T-cell (primary cell): ENCODE measurements at regions not wholly inside any gene's neighbourhood (a gene's known extent, or its start where the extent isn't known, plus 50 kb on each side); places are given as distances from the start of the nearest gene placed in this dataset.

Experiments
- ATAC-seq, 4 experiments: fragments of 200-7000 bp in 3 of 4; fragments of 150-1000 bp in 1 of 4; cut with Tn5 transposase; replicated peaks in 1 of 4; 1 replicate in 3 of 4; 2 replicates in 1 of 4; pipeline ENCODE4 v1.10.0; 2021; ENCODE audit warnings: moderate library complexity in 3 of 4, mild to moderate bottlenecking in 2 of 4, moderate number of reproducible peaks in 1 of 4
- CTCF ChIA-PET, 2 donors: fragments of 300-600 bp; sonication (Branson Sonifier 250); formaldehyde crosslinking; loops; one replicate each; lab custom pipeline; 2022; ENCODE audit warnings: antibody characterized with exemption in 2 of 2; lab: Charles Lee
- POLR2A ChIA-PET, 2 donors: fragments of 300-600 bp; sonication (Branson Sonifier 250); formaldehyde crosslinking; loops; one replicate each; lab custom pipeline; 2022; ENCODE audit warnings: antibody characterized with exemption in 2 of 2; lab: Charles Lee
- DNase-seq, 35 experiments: peaks; one replicate each; pipeline versions ENCODE4 v3.0.0 to v3.0.0-alpha.2; 2013 to 2023
- H3K27ac ChIP-seq: one replicate; pipeline ENCODE4 v1.5.1; 2013; ENCODE audit warnings: low read length
- H3K27me3 ChIP-seq, 2 experiments: replicated peaks in 1 of 2; 1 replicate in 1 of 2; 2 replicates in 1 of 2; pipeline versions ENCODE4 v1.6.1 to v1.7.0; 2013; ENCODE audit warnings: low read length in 1 of 2, mixed read lengths in 1 of 2; ENCODE audit not compliant: control insufficient read depth in 2 of 2, insufficient read depth in 2 of 2; ENCODE audit errors: extremely low read depth in 1 of 2
- H3K36me3 ChIP-seq, 2 donors: 1 replicate in 1 of 2; 2 replicates in 1 of 2; pipeline versions ENCODE4 v1.6.1 to v1.7.0; 2013; ENCODE audit warnings: low read length in 1 of 2; ENCODE audit not compliant: control insufficient read depth in 2 of 2, insufficient read depth in 1 of 2; ENCODE audit errors: extremely low read depth in 1 of 2
- H3K4me1 ChIP-seq, 2 experiments: 1 replicate in 1 of 2; 2 replicates in 1 of 2; pipeline versions ENCODE4 v1.6.1 to v1.7.0; 2013; ENCODE audit warnings: low read length in 2 of 2, mixed read lengths in 1 of 2; ENCODE audit not compliant: insufficient read depth in 2 of 2, control insufficient read depth in 1 of 2; ENCODE audit errors: extremely low read depth in 1 of 2
- H3K4me3 ChIP-seq, 2 donors: 1 replicate in 1 of 2; 2 replicates in 1 of 2; pipeline versions ENCODE4 v1.5.1 to v1.7.0; 2013; ENCODE audit warnings: mild to moderate bottlenecking in 2 of 2, low read length in 1 of 2, moderate library complexity in 1 of 2; ENCODE audit not compliant: control insufficient read depth in 1 of 2; ENCODE audit errors: extremely low read depth in 1 of 2
- H3K9me3 ChIP-seq: 2 replicates; pipeline ENCODE4 v1.7.0; 2013
- H3K27ac Mint-ChIP-seq, 2 donors: one replicate each; pipeline ENCODE4 v1.8.0; 2020 to 2021; ENCODE audit warnings: mild to moderate bottlenecking in 2 of 2, mixed read lengths in 2 of 2
- H3K27me3 Mint-ChIP-seq, 2 donors: one replicate each; pipeline ENCODE4 v1.8.0; 2021 to 2022; ENCODE audit warnings: mixed read lengths in 2 of 2
- H3K36me3 Mint-ChIP-seq: one replicate; pipeline ENCODE4 v1.8.0; 2021; ENCODE audit warnings: mixed read lengths
- H3K4me1 Mint-ChIP-seq, 3 donors: one replicate each; pipeline ENCODE4 v1.8.0; 2020 to 2022; ENCODE audit warnings: mixed read lengths in 3 of 3, mild to moderate bottlenecking in 1 of 3
- H3K4me3 Mint-ChIP-seq, 3 donors: one replicate each; pipeline ENCODE4 v1.8.0; 2020 to 2022; ENCODE audit warnings: mild to moderate bottlenecking in 3 of 3, mixed read lengths in 3 of 3, moderate library complexity in 3 of 3
- H3K9me3 Mint-ChIP-seq, 3 donors: one replicate each; pipeline ENCODE4 v1.8.0; 2020 to 2022; ENCODE audit warnings: mixed read lengths in 3 of 3
- WGBS: methylation state at CpG from one replicate; pipeline ENCODE4 v1.1.5; 2013; ENCODE audit warnings: missing lambda C conversion rate; ENCODE audit not compliant: insufficient coverage; 5-methylcytosine and 5-hydroxymethylcytosine counted together

DNA sequence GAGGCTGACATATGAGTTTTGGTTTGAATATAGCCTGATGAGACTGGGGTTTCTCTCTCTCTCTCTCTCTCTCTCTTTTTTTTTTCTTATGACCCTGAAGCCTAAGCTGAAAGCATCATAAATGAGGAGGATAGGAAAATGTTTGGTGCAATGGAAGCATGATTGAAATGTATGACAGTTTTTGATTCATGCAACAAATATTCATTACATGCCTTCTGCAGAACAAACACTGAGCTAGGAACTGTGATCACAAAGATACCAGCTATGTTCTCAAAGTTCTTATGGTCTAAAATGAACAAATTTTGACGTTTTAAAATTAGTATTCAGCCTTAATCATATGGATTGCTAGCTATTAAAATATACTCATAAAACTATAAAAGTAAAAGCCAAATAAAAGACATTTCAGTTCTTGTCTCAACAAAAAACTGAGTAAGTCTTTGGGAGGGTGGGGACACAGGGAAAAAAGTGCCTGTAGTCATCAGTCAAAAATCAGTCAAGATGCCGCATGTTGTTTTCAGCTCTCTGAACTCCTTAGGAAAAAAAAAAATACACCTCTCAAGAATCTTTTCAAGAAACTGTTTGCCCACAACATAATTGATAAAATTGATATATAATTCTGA, 57.2 kb downstream of the NKX6-1 start:
- no CpG with 5 or more reads among the region's 2 CpGs for WGBS
- H3K36me3 Mint-ChIP-seq, result no peaks in the 10 kb centered on the region
- ATAC-seq, result no peak
- Histone ChIP-seq H3K36me3 (no peaks in the 10 kb centered on the region), H3K4me3 (no peak overlapping the region), H3K27me3 (peaks cover 0 to 4% of the 10 kb centered on the region in 2 experiments), H3K4me1 (no peaks in the 10 kb centered on the region), H3K9me3 (no peaks in the 10 kb centered on the region), H3K27ac (no peak overlapping the region)
- peaks cover 7 to 17% of the 10 kb centered on the region in 2 donors for H3K27me3 Mint-ChIP-seq
- ChIA-PET CTCF (no interaction called here), POLR2A (no interaction called here)
- no peak for DNase-seq
- no peak overlapping the region for H3K4me3 Mint-ChIP-seq
- no peaks in the 10 kb centered on the region for H3K4me1 Mint-ChIP-seq
- H3K9me3 Mint-ChIP-seq, result no peaks in the 10 kb centered on the region
- H3K27ac Mint-ChIP-seq, result no peak overlapping the region

DNA sequence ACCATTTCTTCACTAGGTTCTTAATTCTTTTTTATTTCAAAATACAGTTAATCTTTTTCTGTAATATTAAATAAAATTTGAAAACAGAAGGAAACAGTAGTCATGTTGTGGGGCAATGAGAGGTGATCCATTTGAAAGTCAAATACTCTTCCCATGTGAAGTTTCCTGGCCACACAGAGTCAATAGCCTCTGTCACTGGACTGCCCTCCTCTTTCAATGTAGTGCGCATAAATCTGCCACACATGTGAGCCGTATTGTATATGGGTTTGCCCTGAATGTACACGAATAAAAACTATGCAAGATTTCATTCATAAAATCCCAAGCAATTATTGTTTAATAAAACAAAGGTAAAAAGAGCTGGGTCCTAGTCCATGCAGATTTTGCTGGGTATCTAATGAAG, 59.1 kb downstream of the NKX6-1 start:
- ATAC-seq, result no peak
- Histone ChIP-seq H3K4me3 (no peak overlapping the region), H3K36me3 (no peaks in the 10 kb centered on the region), H3K4me1 (no peaks in the 10 kb centered on the region), H3K27ac (no peak overlapping the region), H3K9me3 (no peaks in the 10 kb centered on the region), H3K27me3 (peaks cover 0 to 4% of the 10 kb centered on the region in 2 experiments)
- Mint-ChIP-seq H3K4me1 (no peaks in the 10 kb centered on the region), H3K9me3 (no peaks in the 10 kb centered on the region), H3K4me3 (no peak overlapping the region), H3K27ac (no peak overlapping the region), H3K27me3 (peaks cover 2 to 11% of the 10 kb centered on the region in 2 donors), H3K36me3 (no peaks in the 10 kb centered on the region)
- no peak for DNase-seq
- POLR2A ChIA-PET, result no interaction called here
- no CpG with 5 or more reads among the region's 3 CpGs for WGBS
- CTCF ChIA-PET, result no interaction called here

DNA sequence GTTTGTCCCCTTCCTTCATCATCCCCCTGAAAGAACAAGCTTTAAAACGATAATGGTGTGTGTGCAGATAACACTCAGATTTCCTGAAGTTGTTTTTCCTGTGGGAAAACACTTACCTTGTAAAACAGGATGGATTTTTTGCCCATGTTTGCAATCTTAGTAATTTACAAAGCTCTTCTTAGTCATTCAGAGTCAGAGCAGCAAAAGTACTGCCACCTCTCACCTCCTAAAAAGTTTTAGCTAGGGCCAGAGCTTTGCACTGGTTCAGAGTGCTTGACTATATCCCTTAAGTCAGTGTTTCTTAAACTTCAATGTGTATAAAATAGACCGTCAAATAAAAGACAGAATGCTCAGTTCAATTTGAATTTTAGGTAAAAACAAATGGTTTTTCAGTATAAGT, 62.3 kb downstream of the NKX6-1 start:
- POLR2A ChIA-PET, result no interaction called here
- Histone ChIP-seq H3K4me1 (no peaks in the 10 kb centered on the region), H3K27me3 (peaks cover 0 to 4% of the 10 kb centered on the region in 2 experiments), H3K9me3 (no peaks in the 10 kb centered on the region), H3K36me3 (no peaks in the 10 kb centered on the region), H3K27ac (no peak overlapping the region), H3K4me3 (no peak overlapping the region)
- no CpG with 5 or more reads among the region's 2 CpGs for WGBS
- Mint-ChIP-seq H3K27me3 (peaks cover 0 to 8% of the 10 kb centered on the region in 2 donors), H3K9me3 (no peaks in the 10 kb centered on the region), H3K36me3 (no peaks in the 10 kb centered on the region), H3K4me3 (no peak overlapping the region), H3K4me1 (no peaks in the 10 kb centered on the region), H3K27ac (no peak overlapping the region)
- CTCF ChIA-PET, result no interaction called here
- DNase-seq, result no peak
- ATAC-seq, result no peak

DNA sequence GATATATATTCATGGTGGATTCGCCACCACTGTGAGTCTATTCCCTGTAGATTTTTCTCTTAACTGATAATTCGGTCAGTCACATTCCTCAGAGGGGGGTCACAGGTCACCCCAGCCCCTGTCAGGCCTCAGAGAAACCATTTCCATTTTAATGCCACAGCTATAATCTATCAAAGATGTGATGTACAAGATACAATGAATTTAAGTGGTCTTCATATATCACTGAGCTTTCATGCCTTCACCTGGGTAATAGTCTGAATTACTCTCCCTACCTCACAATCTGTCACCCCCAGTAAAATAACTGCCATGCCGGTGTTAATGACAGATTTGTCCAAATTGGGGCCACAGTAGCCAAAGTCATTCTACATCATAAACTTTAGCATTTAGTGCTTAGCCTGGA, 64.7 kb downstream of the NKX6-1 start:
- no peak overlapping the region for H3K27ac ChIP-seq
- Mint-ChIP-seq H3K9me3 (no peaks in the 10 kb centered on the region), H3K27ac (no peak overlapping the region), H3K36me3 (no peaks in the 10 kb centered on the region), H3K4me3 (no peak overlapping the region), H3K4me1 (no peaks in the 10 kb centered on the region), H3K27me3 (peaks cover 0 to 8% of the 10 kb centered on the region in 2 donors)
- no peaks in the 10 kb centered on the region for H3K4me1 ChIP-seq
- DNase-seq, result no peak
- no peaks in the 10 kb centered on the region for H3K27me3 ChIP-seq
- WGBS, result 75% methylated on average over 1 of the region's 3 CpGs
- H3K36me3 ChIP-seq, result no peaks in the 10 kb centered on the region
- no peaks in the 10 kb centered on the region for H3K9me3 ChIP-seq
- ChIA-PET POLR2A (no interaction called here), CTCF (no interaction called here)
- ATAC-seq, result no peak
- H3K4me3 ChIP-seq, result no peak overlapping the region

DNA sequence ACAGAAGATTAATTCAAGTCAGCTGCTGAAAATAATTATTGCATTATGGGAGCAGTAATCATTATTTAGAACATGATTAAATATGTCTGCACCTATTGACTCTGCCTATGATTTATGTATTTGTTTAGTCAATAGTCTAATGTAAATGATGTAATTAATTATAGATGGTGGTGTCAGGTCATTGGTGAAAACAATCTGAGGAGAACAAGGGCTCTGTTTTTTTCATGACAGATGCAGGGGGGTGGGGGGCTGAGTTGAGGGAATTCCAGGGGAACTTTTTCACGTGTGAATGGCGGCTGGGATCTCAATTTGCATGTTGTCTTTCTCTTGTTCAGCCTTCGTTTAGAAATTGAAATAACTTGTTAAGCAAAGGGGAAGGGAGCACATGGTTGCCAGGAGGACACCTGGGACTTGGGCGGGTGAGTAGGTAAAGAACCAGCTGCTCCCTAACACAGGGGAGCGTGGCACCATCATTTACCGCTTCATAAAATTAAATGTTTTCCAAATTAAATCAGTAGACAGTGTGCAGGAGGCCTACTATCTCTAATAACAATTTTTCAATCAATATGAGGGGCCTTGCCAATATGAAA, 65.4 kb downstream of the NKX6-1 start:
- no peaks in the 10 kb centered on the region for H3K4me1 Mint-ChIP-seq

DNA sequence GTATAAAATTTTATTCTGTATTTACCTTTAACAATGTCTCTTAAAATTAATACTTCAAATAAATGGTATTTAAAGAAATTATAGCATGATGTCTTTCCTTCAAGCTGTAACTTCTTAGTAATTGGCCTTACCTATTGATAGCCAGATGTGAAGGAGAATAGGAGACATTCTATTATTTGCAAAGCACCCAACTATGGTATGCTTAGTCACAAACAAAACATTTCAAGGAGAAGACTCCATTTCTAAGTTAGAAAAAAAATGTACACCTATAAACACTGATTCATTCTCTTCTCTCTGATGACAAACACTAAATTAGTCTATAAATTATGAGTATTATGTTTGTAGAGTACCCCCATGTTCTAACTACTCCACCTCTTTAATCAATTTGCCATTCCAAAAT, 66.4 kb downstream of the NKX6-1 start:
- Mint-ChIP-seq H3K4me3 (no peak overlapping the region), H3K36me3 (no peaks in the 10 kb centered on the region), H3K4me1 (no peaks in the 10 kb centered on the region), H3K9me3 (no peaks in the 10 kb centered on the region), H3K27ac (no peak overlapping the region), H3K27me3 (peaks cover 0 to 2% of the 10 kb centered on the region in 2 donors)
- no peak for DNase-seq
- Histone ChIP-seq H3K9me3 (no peaks in the 10 kb centered on the region), H3K36me3 (no peaks in the 10 kb centered on the region), H3K27me3 (no peaks in the 10 kb centered on the region), H3K4me1 (no peaks in the 10 kb centered on the region), H3K27ac (no peak overlapping the region), H3K4me3 (no peak overlapping the region)
- CTCF ChIA-PET, result no interaction called here
- POLR2A ChIA-PET, result no interaction called here
- ATAC-seq, result no peak

More for the DNA sequence above, 65.4 kb downstream of the NKX6-1 start:
- Histone ChIP-seq H3K4me3 (no peak overlapping the region), H3K9me3 (no peaks in the 10 kb centered on the region), H3K27me3 (no peaks in the 10 kb centered on the region), H3K36me3 (no peaks in the 10 kb centered on the region), H3K27ac (no peak overlapping the region), H3K4me1 (no peaks in the 10 kb centered on the region)
- CTCF ChIA-PET, result no interaction called here
- Mint-ChIP-seq H3K27ac (no peak overlapping the region), H3K36me3 (no peaks in the 10 kb centered on the region), H3K27me3 (peaks cover 0 to 8% of the 10 kb centered on the region in 2 donors), H3K4me3 (no peak overlapping the region), H3K9me3 (no peaks in the 10 kb centered on the region)
- 50% methylated on average over 3 of the region's 6 CpGs for WGBS
- ATAC-seq (no peak), DNase-seq (no peak)
- POLR2A ChIA-PET, result no interaction called here
